Endothelial cell of umbilical vein (primary cell): ENCODE measurements at regions not wholly inside any gene's neighbourhood (a gene's known extent, or its start where the extent isn't known, plus 50 kb on each side); places are given as distances from the start of the nearest gene placed in this dataset.

Source experiments
- BruUV-seq: library from RNA; stranded (reverse); fragments of 400-500 nt; replicated peaks from 2 replicates; lab custom pipeline; 2021; lab: Mats Ljungman, UMichigan
- CTCF ChIA-PET: fragments of 300-600, 350-600 bp; sonication (Branson Sonifier 250); formaldehyde crosslinking; loops from one replicate; lab custom pipeline; 2021; ENCODE audit warnings: antibody characterized with exemption, inconsistent platforms; lab: Charles Lee
- POLR2A ChIA-PET: fragments of 300-600, 350-600 bp; sonication (Branson Sonifier 250); formaldehyde crosslinking; loops from one replicate; lab custom pipeline; 2021; ENCODE audit warnings: antibody characterized with exemption, inconsistent platforms; lab: Charles Lee
- DNase-seq: peaks from one replicate; pipeline ENCODE4 v3.0.0-alpha.2; 2011; ENCODE audit warnings: low read depth, low spot score
- FAIRE-seq: peaks from 2 replicates; lab custom pipeline; 2011; peaks lifted over from hg19 to GRCh38; lab: Jason Lieb, UNC
- H2AFZ ChIP-seq: 2 replicates; pipeline ENCODE4 v1.6.0; 2012; ENCODE audit warnings: low read depth, low read length, control low read depth, inconsistent platforms
- H3K27ac ChIP-seq: 2 replicates; pipeline ENCODE4 v1.5.1; 2011; ENCODE audit warnings: low read depth, mild to moderate bottlenecking, control low read depth, low read length, moderate library complexity; ENCODE audit not compliant: insufficient read depth
- H3K27me3 ChIP-seq, 2 experiments: 2 replicates each; pipeline versions ENCODE4 v1.6.0 to v1.6.1; 2011; ENCODE audit warnings: low read length in 2 of 2, mixed read lengths in 1 of 2; ENCODE audit not compliant: control insufficient read depth in 2 of 2, insufficient read depth in 2 of 2
- H3K36me3 ChIP-seq, 2 experiments: 2 replicates in 1 of 2; 3 replicates in 1 of 2; pipeline ENCODE4 v1.5.1; 2011; ENCODE audit warnings: low read length in 2 of 2, mild to moderate bottlenecking in 1 of 2, moderate library complexity in 1 of 2; ENCODE audit not compliant: control insufficient read depth in 2 of 2, insufficient read depth in 2 of 2; ENCODE audit errors: extremely low read depth in 1 of 2
- H3K4me1 ChIP-seq: 3 replicates; pipeline ENCODE4 v1.5.1; 2011; ENCODE audit warnings: mild to moderate bottlenecking, low read length; ENCODE audit not compliant: control insufficient read depth, insufficient read depth; ENCODE audit errors: extremely low read depth
- H3K4me2 ChIP-seq: 2 replicates; pipeline ENCODE4 v1.6.1; 2011; ENCODE audit warnings: low read length, control low read depth, mixed read lengths; ENCODE audit not compliant: insufficient read depth
- H3K4me3 ChIP-seq, 3 experiments: fragments of 200-600 bp in 1 of 3; sonication (generic), shearing (Covaris generic) in 1 of 3; replicated peaks in 1 of 3; 2 replicates each; pipeline ENCODE4 v1.5.1; 2011 to 2016; ENCODE audit warnings: control low read depth in 3 of 3, low read length in 3 of 3, mild to moderate bottlenecking in 2 of 3, inconsistent platforms in 1 of 3, low read depth in 1 of 3, moderate library complexity in 1 of 3; ENCODE audit not compliant: insufficient read depth in 1 of 3
- H3K79me2 ChIP-seq: 2 replicates; pipeline ENCODE4 v1.6.0; 2012; ENCODE audit warnings: low read length, inconsistent platforms; ENCODE audit not compliant: control insufficient read depth, insufficient read depth
- H3K9ac ChIP-seq: replicated peaks from 2 replicates; pipeline ENCODE3; 2011; ENCODE audit warnings: low read length, control low read depth; ENCODE audit not compliant: insufficient read depth; ENCODE audit errors: extremely low read depth
- H3K9me1 ChIP-seq: replicated peaks from 3 replicates; pipeline ENCODE4 v1.6.0; 2011; ENCODE audit warnings: mild to moderate bottlenecking, low read length; ENCODE audit not compliant: control insufficient read depth, insufficient read depth; ENCODE audit errors: extremely low read depth
- H3K9me3 ChIP-seq: replicated peaks from 2 replicates; pipeline ENCODE4 v1.5.1; 2012; ENCODE audit warnings: low read length, inconsistent platforms; ENCODE audit not compliant: control insufficient read depth, insufficient read depth
- H4K20me1 ChIP-seq: replicated peaks from 2 replicates; pipeline ENCODE3; 2011; ENCODE audit warnings: mild to moderate bottlenecking, low read length; ENCODE audit not compliant: control insufficient read depth, insufficient read depth; ENCODE audit errors: extremely low read depth
- CTCF ChIP-seq, 2 donors: IDR thresholded peaks; 1 replicate in 1 of 2; 2 replicates in 1 of 2; pipeline ENCODE4 v1.5.1; 2011; ENCODE audit warnings: low read length in 2 of 2, mild to moderate bottlenecking in 2 of 2, moderate library complexity in 2 of 2, control low read depth in 1 of 2, inconsistent platforms in 1 of 2, low read depth in 1 of 2; ENCODE audit not compliant: insufficient read depth in 1 of 2; ENCODE audit errors: extremely low read depth in 1 of 2
- EZH2 ChIP-seq: IDR thresholded peaks from 2 replicates; pipeline ENCODE4 v1.6.1; 2012; ENCODE audit warnings: borderline replicate concordance, low read depth, mild to moderate bottlenecking, moderate library complexity, low read length, inconsistent platforms; ENCODE audit not compliant: severe bottlenecking
- FOS ChIP-seq: IDR thresholded peaks from 2 replicates; pipeline ENCODE4 v1.6.1; 2011; ENCODE audit warnings: mild to moderate bottlenecking, low read length, moderate library complexity, borderline replicate concordance; ENCODE audit not compliant: insufficient read depth
- GATA2 ChIP-seq: IDR thresholded peaks from 2 replicates; pipeline ENCODE4 v1.7.0; 2011; ENCODE audit warnings: low read depth, mild to moderate bottlenecking, moderate library complexity, mixed read lengths, low read length; ENCODE audit not compliant: insufficient read length, insufficient read depth
- JUN ChIP-seq: IDR thresholded peaks from 2 replicates; pipeline ENCODE4 v1.6.1; 2011; ENCODE audit warnings: borderline replicate concordance, low read depth; ENCODE audit not compliant: insufficient read length, insufficient read depth
- MAX ChIP-seq: IDR thresholded peaks from 2 replicates; pipeline ENCODE4 v1.6.1; 2011; ENCODE audit not compliant: insufficient read depth, insufficient read length
- MYC ChIP-seq: IDR thresholded peaks from one replicate; pipeline ENCODE4 v1.6.1; 2011; ENCODE audit warnings: mild to moderate bottlenecking, low read depth, low read length
- POLR2A ChIP-seq: IDR thresholded peaks from 2 replicates; pipeline ENCODE4 v1.6.1; 2012; ENCODE audit warnings: low read depth, mild to moderate bottlenecking, control low read depth, low read length
- POLR2AphosphoS5 ChIP-seq: IDR thresholded peaks from 2 replicates; pipeline ENCODE4 v1.6.1; 2012; ENCODE audit warnings: low read depth, mild to moderate bottlenecking, control low read depth, low read length, moderate library complexity; ENCODE audit not compliant: insufficient read depth
- dilution Hi-C: fragments of 300-500 bp; cut with MboI; formaldehyde crosslinking; loops from one replicate; pipeline ENCODE4 v1.15.0; 2019; ENCODE audit warnings: low sequenced_read_pairs; ENCODE audit not compliant: extremely low pct_ligation_motif_present
- intact Hi-C: fragments of 100-400 bp; cut with micrococcal nuclease; formaldehyde crosslinking; loops from one replicate; pipeline ENCODE4 v1.10.0; 2022

- no peak overlapping the region for H3K4me3 ChIP-seq
- no TSS peak for BruUV-seq
- ChIA-PET CTCF (no interaction called here), POLR2A (no interaction called here)
- H3K4me1 ChIP-seq = no peaks in the 10 kb centered on the region
- H3K27me3 ChIP-seq = no peaks in the 10 kb centered on the region
- TF ChIP-seq CTCF (IDR thresholded peaks at IDR 0.05; ENCODE audit: extremely low read depth in 1 of 2, insufficient read depth in 1 of 2, low read depth in 1 of 2, low read length in 2 of 2) = no peak
- TF ChIP-seq MAX = no peak
- TF ChIP-seq POLR2A = no peak
- no peak for TF ChIP-seq GATA2
- no peak for TF ChIP-seq POLR2AphosphoS5
- TF ChIP-seq EZH2 = no peak
- no peak for TF ChIP-seq FOS
- no peak for TF ChIP-seq MYC
- TF ChIP-seq JUN = no peak
- no peak overlapping the region for H3K9ac ChIP-seq
- intact Hi-C loops = loop anchor here (2.0 kb wide), 1 partner anchor 457 kb away; no protein-coding TSS in a partner anchor
- FAIRE-seq (no peak), DNase-seq (no peak)
- dilution Hi-C loops = no loop called here
- no peaks in the 10 kb centered on the region for H3K9me1 ChIP-seq
- no peaks in the 10 kb centered on the region for H3K36me3 ChIP-seq
- no peaks in the 10 kb centered on the region for H3K79me2 ChIP-seq
- peaks cover 4% of the 10 kb centered on the region for H3K9me3 ChIP-seq
- H2AFZ ChIP-seq = no peak overlapping the region
- no peaks in the 10 kb centered on the region for H4K20me1 ChIP-seq
- no peak overlapping the region for H3K27ac ChIP-seq
- H3K4me2 ChIP-seq = no peak overlapping the region
Measured at GRCh38 chr4:164011791-164012190, 517.3 kb downstream of the TMA16 start.
